GM19467 (cell line): ENCODE measurements at regions not wholly inside any gene's neighbourhood (a gene's known extent, or its start where the extent isn't known, plus 50 kb on each side); places are given as distances from the start of the nearest gene placed in this dataset.
"Not testable (repeated sequence)": the region's sequence is repeated elsewhere in the genome, so short reads cannot be mapped to it uniquely, and the experiment has no call there.

Experiments used
- ATAC-seq: cut with Tn5 transposase; IDR thresholded peaks from one replicate; pipeline ENCODE4 v1.9.1; 2021; ENCODE audit warnings: mild to moderate bottlenecking, moderate library complexity; ENCODE audit not compliant: unreplicated experiment

DNA sequence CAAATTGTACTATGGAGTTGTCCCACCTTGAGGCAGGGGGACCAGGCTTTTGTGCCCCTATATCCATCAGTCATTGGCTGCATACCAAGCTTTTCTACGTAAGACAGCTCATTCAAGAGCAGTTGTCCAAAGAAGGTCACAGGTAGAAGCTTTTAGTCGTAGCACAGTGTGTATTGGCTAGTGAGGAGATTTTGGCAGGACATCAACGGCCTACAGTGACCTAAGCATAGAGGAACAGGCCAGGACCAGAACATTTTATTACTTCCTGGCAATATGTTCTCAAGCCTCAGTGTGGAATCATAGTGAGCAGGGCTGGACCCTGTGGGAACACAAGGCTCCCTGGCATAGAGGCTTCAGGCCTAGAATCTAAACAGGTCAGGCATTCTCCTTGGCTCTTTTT is 105.4 kb upstream of the ANKRD28 start:
- ATAC-seq = no peak

DNA sequence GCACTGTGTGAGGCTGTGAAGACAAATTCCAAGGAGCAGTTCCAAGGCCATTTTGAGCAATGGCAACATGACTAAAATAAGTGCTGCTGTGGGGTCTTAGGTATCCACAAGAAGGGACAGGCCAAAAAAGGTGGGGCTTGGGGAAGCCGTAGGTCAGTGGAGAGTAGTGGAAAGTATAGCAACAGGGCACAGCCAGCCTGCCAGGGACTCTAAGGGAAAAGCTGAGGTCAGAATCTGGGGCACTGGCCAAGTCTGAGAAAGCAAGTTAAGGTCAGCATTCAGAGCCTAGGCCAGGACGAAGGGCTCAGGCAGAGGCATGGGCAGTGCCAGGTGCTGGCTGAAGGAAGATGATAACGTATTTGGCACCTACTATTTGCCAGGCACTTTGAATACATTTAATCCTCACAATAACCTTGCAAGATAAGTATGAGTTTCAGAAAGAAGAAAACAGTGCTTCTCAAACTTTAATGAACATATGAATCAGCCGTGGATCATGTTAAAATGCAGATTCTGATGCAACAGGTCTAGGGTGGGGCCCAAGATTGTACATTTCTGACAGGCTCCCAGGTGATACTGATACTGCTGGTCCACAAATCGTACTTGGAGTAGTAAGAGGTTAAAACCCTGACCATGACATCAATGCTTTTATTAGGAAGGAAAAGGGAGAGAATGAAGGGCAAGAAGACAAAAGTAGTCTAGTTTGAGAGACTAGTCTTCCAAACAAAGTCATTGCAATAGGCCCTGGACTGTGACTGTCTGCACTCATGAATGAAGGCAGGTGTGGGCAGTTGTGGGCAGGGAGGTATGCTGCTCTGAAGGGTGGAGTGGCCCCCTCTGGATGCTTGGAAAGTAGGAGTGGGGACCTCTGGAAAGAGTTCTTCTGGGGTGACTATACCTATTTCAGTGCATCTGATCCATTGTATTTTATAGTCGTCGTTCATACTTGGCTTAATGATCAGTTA is 106.3 kb upstream of the ANKRD28 start:
- no peak for ATAC-seq

DNA sequence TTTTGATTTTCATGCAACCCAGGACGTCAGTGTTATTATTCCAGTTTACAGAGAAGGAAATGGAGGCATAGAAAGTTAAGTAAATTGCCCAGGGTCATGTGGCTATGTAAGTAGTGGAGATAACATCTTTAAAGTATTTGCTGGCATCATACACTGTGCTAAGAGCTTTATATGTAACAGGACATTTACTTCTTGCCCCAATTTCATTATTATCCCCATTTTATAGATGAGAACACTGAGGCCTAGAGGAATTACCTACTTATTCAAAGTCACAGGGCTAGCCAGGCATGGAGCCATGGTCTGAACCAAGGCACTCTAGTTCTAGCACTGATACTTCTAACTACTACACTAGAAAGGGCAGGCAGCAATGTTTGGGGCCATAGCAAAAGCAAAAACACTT is 107.3 kb upstream of the ANKRD28 start:
- no peak for ATAC-seq

DNA sequence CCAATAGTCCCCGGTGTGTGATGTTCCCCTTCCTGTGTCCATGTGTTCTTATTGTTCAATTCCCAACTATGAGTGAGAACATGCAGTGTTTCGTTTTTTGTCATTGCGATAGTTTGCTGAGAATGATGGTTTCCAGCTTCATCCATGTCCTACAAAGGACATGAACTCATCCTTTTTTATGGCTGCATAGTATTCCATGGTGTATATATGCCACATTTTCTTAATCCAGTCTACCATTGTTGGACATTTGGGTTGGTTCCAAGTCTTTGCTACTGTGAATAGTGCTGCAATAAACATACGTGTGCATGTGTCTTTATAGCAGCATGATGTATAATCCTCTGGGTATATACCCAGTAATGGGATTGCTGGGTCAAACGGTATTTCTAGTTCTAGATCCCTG is 109.6 kb upstream of the ANKRD28 start:
- ATAC-seq = not testable (repeated sequence)

DNA sequence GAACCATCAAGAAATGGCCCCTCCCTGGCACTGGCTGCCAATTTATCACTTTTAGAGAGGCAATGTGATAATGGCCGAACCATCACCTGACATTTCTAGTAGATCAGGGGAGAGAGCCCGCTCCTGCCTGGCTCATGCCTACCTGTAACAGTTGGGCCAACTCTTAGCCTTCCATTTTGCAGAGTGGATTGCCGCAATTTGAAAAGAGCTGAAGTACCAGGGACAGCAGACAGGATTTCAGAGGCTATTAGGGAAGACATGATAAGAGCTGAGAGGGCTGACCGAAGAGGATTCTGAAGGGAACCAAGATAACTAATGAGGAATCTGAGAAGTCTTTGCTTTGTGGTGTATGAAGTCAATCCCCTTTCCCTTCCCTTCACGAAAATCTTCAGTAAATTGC is 121.2 kb upstream of the ANKRD28 start:
- no peak for ATAC-seq

DNA sequence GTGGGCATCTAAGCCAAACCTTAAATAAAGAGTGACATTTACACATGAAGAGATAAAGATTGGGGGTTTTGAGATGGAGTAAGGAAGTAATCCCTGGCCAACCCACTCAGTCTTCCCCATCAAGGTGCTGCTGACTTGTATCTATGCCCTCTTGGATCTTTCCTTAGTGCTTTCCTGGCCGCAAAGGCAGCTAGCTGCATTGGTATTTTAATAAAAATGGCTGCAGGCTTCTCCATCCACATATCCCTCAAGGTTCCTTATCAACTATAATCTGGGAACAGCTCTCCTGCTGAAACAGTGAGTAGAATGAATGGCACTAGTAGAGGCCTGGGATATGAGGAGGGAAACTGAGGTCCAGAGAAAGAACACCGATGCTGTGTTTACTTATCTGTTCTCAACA is 122.2 kb upstream of the ANKRD28 start:
- ATAC-seq = no peak

DNA sequence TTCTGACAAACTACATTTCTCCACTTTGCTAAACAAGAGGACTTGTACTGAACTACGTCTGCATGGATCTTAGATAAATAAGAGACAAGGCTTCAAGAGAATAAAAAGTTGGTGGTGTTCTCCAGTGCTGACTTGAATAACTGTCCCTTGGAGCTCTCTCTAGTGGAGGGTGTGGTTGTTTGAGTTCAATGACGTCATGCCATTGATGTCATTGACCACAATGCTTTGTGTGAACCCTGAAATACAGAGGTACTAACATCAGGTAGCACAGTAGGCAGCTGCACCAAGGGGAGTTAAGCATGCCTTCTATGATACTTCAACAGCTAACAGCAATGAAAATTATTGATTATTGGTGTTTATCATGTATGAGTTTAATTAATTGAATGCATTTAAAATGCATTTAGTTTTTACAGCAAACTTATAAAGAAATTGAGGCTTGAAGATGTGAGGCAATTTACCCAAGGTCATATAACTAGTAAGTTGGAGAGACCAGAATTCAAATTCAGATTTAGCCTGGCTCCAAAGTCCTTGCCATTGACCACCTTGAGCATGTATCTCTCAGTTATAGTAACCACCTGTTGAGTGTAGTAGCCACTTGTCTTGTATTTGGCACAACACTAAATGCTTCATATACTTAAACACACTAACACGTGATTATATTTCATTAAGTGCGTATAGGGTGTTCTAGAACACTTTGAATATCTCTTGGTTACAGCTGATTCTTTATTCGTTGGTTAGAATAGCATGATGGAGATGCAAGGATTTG is 126.0 kb upstream of the ANKRD28 start:
- ATAC-seq = no peak

DNA sequence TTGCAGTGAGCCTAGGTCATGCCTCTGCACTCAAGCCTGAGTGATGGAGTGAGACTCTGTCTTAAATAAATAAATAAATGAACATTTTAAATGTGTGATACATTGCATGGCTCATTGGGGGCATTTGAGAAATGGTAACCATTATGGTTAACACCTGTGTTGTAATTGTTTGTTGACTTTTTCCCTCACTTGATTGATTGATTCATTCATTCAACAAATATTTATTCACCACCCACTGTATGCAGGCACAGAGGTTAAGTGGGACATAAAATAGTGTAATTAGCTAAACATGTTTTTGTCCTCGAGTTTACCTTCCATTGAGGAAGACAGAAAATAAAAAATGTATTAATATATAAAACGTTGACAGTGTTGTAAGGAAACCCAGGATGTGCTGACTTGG is 127.1 kb upstream of the ANKRD28 start:
- ATAC-seq = no peak

DNA sequence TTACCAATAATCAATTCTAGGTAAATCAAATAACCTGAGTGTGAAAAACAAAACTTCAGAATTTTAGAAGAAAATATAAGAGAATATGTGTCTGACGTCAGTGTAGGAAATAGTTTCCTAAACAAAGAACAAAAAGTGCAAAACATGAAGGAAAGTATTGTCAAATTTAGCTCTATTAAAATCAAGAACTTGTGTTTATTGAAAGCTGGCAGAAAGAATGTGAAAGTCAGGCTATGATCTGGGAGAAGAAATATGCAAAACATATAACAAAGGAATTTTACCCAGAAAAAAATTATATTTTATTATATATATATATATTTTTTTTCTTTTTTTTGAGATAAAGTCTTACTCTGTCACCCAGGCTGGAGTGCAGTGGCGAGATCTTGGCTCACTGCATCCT is 129.1 kb upstream of the ANKRD28 start:
- ATAC-seq = no peak

DNA sequence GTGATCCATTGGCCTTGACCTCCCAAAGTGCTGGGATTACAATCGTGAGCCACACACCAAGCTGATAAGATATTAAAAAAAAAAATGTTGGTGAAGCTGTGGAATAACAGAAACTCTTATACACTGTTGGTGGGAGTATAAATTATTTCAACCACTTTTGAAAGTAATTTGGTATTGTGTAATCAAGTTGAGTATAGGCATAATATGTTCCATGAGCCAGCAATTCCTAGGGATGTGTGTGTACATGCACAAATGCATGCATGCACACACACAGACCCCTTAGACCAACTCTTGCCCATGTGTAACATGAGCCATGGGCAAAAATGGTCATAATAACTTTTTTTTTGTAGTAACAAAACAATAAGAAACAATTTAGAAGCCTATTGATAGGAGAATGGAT is 130.2 kb upstream of the ANKRD28 start:
- ATAC-seq = no peak

DNA sequence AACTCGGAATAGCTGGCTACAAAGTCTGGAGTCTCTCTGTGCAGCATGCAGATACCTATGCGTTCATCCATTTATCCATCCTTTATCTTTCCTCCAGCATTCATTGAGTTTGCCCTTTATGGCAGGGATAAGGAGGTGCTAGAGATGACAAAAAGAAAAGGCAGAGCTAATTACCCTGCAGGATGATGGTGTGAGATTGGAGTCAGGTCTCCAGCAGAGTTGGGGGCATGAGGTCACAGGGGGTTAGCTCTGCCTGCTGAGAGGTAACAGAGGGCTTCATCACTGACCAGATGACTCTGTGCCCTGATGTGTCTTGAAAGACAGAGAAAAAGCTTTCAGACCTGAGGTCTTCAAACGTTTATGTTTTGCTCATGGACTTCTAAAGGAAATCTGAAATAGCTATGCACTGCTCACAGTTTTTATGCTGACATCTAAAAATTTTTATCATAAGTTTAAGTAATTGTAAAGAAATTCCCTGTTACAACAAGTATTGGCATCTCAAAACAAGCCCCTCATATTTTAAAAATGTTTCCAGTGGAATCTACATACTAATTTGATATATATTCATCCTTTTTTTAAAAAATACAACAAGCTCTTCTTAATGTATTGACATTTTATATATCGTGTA is 132.3 kb upstream of the ANKRD28 start:
- no peak for ATAC-seq

DNA sequence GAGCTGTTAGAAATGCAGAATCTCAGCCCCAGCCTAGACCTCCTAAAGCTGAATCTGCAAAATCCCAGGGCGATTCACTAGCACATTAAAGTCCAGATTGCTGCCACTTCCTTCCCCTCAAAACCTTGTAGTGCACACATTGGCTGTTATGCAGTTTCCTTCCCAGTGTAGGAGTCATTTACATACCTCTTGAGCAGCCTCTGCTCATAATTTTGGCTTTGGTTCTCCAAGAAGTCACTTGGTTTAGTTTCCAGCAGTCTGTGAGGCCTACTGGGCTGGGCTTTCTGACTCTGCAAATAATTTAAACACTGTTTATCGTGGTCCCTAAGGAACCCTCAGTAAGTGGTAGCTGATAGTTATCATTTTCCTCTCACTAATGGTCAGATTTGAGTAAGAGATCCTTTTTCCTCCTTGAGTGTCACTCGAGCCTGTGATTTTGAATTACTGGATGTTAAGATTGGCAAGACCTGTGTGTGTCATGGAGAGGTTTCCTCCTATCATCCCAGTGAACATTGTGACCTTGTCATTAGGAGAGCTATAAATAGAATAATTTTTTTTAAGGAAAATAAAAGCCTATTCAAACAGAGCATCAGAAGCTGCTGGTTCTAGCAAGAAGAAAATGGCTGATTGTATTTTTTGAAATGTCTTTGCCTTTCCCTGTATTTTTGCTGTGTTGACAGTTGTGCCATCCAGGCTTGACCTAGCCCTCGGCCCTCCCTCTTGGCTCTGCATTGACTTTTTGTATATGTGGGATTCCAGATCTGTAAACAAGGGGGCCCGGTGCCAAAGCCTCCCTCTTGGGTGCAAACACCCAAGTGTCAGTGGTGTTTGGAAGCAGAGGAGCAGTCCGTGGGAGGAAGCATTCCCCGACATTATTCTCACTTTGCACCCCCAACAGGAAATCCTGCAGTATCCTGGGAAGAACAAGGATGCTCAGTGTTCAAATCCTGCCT is 134.8 kb upstream of the ANKRD28 start:
- no peak for ATAC-seq

DNA sequence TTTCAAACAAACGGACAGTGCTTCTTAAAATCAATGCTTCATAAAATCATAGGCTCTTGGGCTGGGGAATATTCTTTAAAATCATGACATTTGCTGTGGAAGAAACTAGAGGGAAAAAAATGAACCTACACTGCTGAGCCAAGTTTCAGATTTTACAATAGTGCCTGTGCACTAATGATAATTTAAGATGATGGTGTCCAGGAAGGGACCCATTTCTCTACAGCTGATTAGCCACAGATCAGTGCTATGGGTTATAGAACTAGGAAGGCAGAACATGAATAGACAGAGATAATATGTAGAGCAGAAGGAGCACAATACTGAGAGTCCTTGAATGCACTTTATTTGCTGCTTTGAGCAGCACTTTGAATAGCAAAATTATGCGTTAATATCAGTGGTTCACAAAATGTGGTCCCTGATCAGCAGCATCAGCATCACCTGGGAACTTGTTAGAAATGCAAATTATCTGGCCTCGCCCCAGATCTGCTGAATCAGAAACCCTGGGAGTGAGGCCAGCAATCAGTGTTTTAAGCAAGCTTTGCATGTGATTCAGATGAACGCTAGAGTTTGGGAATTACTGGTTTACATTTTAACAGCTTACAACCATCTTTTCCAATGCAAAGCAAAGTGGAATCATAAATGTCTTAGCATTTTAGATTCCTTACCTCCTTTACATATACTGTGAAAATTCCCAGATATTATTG is 135.8 kb upstream of the ANKRD28 start:
- ATAC-seq = no peak

DNA sequence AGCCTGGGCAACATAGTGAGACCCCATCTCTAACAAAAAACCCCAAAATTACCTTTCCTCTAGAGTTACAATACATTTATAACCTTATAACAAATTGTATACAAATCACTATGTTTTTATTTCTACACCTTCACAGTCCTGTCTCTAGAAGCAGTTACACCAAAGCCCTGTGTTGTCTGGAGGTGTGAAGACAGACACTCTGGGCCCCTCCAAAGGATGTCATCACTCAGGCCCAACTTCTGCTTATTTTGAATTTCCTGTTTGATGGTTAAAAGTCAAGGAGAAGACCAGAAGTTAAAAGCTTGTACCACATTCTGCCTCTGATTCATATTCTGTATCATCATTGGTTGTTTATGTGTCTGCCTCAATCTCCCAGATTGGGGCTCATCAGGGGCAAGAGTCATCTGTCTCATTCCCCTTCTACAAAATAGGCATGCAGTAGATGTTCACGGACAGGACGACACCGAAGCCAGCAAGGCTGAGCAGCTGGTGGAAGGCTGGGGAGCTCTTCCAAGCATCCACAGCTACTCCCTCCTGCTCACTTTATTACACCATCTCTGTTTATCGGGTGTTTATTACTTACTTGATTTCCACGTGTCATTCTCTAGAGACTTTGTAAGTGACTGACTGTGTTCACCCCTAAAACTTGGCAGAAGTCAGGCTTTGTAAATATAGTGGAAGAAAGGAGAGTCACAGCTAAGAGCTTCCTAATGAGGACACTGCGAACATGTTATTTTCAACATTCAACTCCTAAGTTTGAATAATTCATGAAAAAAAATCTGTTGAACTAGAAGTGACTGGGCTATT is 136.8 kb upstream of the ANKRD28 start:
- no peak for ATAC-seq

DNA sequence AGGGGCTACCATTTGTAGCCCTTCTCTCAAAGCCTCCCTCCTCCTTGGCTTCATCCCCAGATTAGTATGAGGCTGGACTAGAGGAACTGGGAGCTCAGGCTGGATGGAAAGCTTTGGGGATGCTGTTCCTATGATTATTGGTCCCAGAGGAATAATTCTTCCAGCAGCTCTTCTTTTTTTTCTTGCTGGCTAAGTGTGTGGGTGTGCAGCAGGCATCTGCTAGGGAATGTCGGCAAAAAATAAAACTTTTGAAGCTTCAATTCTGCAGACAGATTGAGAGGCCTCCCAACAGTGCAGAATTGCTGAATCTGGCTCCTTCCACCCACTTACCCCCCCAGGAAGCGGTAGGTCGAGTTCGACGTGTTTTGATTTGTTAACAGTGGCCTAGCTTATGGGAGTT is 138.5 kb upstream of the ANKRD28 start:
- no peak for ATAC-seq

DNA sequence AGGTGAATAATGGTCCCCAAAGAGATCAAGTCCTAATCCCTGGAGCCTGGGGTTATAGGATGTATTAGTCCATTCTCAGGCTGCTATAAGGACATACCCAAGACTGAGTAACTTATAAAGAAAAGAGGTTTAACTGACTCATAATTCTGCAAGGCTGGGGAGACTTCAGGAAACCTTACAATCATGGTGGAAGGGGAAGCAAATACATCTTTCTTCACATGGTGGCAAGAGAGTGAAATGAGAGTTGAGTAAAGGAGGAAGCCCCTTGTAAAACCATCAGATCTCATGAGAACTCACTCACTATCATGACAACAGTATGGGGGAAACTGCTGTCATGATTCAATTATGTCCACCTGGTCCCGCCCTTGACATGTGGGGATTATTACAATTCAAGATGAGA is 142.9 kb upstream of the ANKRD28 start:
- ATAC-seq = no peak

DNA sequence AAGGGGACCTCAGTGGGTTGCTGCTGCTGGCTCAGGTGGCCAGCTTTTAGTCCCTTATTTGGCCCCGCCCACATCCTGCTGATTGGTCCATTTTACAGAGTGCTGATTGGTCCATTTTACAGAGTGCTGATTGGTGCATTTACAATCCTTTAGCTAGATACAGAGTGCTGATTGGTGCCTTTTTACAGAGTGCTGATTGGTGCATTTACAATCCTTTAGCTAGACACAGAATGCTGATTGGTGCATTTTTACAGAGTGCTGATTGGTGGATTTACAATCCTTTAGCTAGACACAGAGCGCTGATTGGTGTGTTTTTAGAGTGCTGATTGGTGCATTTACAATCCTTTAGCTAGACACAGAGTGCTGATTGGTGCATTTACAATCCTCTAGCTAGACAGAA is 143.7 kb upstream of the ANKRD28 start:
- not testable (repeated sequence) for ATAC-seq

DNA sequence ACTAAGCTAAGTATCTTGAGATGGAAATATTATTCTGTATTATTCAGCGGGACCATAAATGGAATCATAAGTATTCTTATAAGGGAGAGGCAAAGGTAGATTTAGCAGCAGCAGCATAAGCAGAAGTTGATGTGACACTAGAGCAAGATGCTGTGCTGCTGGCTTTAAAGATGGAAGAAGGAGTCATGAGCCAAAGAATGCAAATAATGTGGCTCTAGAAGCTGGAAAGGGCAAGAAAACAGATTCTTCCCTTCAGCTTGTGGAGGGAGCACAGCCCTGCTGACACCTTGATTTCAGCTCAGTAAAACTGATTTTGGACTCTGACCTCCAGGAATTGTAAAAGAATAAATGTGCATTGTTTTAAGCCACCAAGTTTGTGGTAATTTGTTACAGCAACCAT is 144.2 kb upstream of the ANKRD28 start:
- no peak for ATAC-seq

DNA sequence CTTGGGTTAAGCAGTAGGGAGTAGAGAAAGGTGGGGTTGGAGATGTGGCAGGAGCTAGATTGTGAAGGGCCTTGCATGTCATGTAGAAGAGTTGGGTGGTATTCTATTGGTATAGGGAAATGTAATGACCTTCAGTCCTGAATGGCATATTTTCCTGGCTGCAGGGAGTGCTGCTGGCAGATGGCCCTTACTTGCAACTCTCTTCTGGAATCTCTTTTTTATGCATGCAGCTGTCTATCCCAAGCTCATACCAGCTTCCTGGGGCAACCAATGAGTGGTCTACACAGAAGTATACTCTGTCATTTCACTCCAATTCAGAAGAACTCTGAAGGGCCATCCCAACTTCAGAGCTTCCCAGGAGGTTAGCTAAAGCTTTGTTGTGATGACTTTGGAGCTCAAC is 144.7 kb upstream of the ANKRD28 start:
- ATAC-seq = no peak
